ENCODE measurements at regions not wholly inside any gene's neighbourhood (a gene's known extent, or its start where the extent isn't known, plus 50 kb on each side); places are given as distances from the start of the nearest gene placed in this dataset.

DNA sequence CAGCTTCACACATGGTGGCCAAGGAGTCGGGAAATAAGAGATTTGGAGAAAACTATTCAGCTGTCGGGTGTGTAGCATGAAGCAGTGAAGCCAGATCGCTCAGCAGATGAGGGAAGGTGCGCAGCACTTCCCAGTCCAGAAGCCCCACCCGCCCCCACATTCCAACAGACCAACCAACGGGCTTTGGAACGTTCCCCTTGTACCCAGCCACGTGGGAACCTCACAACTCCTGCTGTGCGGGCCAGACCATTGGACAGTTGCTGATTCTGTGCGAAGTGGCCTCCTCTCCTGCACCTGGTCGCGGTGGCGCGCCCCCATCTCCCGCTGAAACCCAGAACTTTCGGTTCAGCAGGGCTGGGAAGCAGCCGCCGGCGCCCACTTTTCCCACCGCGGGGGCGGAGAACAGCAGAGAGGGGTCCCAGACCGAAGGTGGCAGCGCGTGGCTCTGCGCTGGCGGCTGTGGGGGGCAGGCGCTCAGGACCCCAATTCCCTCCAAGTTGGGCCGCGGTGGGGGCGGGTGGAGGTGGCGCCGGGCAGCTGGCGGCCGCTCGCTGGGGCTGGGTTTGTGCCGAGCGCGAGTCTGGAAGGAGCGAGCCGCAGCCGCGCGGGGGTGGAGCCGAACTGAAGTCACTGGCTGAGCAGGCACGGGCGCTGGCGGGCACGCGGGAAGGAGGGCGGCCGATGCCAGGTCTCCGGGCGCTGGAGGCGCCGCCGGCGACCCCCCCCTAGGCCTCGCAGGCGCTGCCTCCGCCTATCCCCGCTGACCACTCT lies 1301.5 kb upstream of the SORCS1 start:
- peak overlapping the region; percentile 54 for H3K4me3 ChIP-seq (ENCODE audit: control insufficient read depth, low read depth, low read length)
- peak; percentile 32 for DNase-seq (ENCODE audit: low read depth)
- TF ChIP-seq, protein P1, sequence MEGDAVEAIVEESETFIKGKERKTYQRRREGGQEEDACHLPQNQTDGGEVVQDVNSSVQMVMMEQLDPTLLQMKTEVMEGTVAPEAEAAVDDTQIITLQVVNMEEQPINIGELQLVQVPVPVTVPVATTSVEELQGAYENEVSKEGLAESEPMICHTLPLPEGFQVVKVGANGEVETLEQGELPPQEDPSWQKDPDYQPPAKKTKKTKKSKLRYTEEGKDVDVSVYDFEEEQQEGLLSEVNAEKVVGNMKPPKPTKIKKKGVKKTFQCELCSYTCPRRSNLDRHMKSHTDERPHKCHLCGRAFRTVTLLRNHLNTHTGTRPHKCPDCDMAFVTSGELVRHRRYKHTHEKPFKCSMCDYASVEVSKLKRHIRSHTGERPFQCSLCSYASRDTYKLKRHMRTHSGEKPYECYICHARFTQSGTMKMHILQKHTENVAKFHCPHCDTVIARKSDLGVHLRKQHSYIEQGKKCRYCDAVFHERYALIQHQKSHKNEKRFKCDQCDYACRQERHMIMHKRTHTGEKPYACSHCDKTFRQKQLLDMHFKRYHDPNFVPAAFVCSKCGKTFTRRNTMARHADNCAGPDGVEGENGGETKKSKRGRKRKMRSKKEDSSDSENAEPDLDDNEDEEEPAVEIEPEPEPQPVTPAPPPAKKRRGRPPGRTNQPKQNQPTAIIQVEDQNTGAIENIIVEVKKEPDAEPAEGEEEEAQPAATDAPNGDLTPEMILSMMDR (conservative IDR thresholded peaks at IDR 0.05; ENCODE audit: control insufficient read depth, insufficient read depth, low read depth, low read length), result no peak

DNA sequence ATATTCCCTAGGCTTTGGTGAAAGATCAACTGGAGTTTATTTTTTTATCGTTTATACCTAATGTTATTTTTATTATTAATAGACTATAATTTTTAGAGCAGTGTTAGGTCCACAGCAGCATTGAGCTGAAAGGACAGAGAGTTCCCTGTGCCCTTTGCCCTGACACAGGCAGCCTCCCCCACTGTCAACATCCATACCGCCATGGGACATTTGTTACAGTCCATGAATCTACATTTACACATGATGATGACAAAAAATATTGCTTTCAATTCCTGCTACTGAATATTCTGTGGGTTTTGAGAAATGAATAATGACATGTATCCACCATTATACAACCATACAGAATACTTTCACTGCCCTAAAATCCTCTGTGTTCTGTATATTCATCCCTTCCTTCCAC lies 1297.5 kb upstream of the SORCS1 start:
- TF ChIP-seq, protein P1 (conservative IDR thresholded peaks at IDR 0.05; ENCODE audit: control insufficient read depth, insufficient read depth, low read depth, low read length), result no peak
- no peak for DNase-seq (ENCODE audit: low read depth)
- H3K4me3 ChIP-seq (ENCODE audit: control insufficient read depth, low read depth, low read length), result no peak overlapping the region

DNA sequence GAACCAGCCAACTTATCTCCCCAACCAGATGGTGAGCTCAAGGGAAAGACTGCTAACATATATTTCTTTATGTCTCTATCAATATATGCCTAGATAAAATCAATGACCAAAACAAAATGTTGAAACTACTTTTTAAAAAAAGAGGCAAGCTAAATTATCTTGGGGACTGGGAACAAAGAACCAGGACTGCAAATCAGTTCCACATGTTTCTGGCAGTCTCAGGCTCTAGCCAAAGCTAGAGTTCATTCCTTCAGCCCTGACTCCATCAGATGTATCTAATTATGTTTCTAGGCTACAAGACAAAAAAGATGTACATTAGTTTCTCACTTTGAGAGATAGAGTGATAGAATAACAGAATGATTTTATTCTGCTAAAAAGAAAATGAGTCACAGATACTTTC lies 1290.3 kb upstream of the SORCS1 start:
- peak; percentile 90 for DNase-seq (ENCODE audit: low read depth)
- no peak overlapping the region for H3K4me3 ChIP-seq (ENCODE audit: control insufficient read depth, low read depth, low read length)
- TF ChIP-seq, protein P1 (conservative IDR thresholded peaks at IDR 0.05; ENCODE audit: control insufficient read depth, insufficient read depth, low read depth, low read length), result no peak

DNA sequence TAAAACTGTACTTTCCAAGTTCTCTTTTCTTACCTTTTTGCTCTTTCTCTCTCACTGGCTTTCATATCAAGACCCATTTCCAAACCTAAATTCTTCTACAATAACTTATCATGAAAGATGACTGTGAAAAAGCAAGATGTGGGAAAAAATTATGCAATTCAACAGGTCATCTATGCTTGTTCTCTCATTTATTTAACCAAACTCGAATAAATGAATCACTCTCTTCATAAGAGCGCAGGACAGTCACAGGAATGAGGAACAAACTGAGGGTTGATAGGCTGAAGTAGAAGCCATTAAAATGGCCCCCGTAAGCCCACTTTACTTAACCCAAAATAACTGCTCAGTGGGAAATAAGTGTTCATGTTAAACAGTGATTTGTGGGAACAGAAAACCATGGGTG lies 1289.7 kb upstream of the SORCS1 start:
- H3K4me3 ChIP-seq (ENCODE audit: control insufficient read depth, low read depth, low read length), result no peak overlapping the region
- TF ChIP-seq, protein P1 (conservative IDR thresholded peaks at IDR 0.05; ENCODE audit: control insufficient read depth, insufficient read depth, low read depth, low read length), result no peak
- DNase-seq (ENCODE audit: low read depth), result peak; percentile 71

DNA sequence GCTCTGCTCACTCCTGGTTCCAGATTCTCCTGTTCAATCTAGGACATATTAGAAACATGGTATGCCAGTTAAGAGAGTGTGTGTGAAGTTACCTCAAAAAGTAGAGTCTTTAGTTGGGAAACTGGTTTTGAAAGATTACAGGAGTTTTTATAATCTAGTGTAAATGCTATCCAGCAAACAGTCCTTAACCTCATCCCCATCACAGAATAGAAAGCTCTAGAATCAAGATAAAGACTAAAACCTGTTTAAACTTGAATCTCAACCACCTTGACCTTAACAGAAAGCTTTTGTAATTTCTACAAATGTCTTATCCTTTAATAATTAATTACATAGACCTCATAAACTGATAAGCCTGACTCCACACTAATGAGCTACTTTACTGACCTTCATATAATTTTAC lies 1288.7 kb upstream of the SORCS1 start:
- H3K4me3 ChIP-seq (ENCODE audit: control insufficient read depth, low read depth, low read length), result no peak overlapping the region
- DNase-seq (ENCODE audit: low read depth), result no peak
- TF ChIP-seq, protein P1 (conservative IDR thresholded peaks at IDR 0.05; ENCODE audit: control insufficient read depth, insufficient read depth, low read depth, low read length), result no peak

DNA sequence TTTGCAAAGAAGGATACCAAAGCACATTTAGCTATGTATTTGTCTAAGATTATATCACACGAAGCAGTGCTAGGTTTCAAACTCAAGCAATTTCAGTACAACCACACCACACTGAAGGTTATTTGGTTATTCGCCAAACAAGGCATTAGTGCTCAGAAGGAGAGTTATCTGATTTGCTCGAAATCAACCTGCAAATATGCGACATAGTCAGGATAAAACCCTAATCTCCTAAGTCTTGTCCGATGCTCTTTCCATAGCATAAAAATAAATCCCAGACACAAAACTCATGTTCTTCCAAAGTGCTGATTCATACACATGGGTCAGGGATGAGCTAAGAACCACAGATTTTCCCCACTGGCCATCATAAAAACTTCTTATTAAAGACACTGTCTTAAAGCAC lies 1288.0 kb upstream of the SORCS1 start:
- peak; percentile 61 for DNase-seq (ENCODE audit: low read depth)
- TF ChIP-seq, protein P1 (conservative IDR thresholded peaks at IDR 0.05; ENCODE audit: control insufficient read depth, insufficient read depth, low read depth, low read length), result no peak
- H3K4me3 ChIP-seq (ENCODE audit: control insufficient read depth, low read depth, low read length), result no peak overlapping the region

Measured in fibroblast of mammary gland (primary cell).